ENCODE measurements at regions not wholly inside any gene's neighbourhood (a gene's known extent, or its start where the extent isn't known, plus 50 kb on each side); places are given as distances from the start of the nearest gene placed in this dataset.

- Mint-ChIP-seq H3K4me3 (no peak overlapping the region), H3K4me1 (no peaks in the 10 kb centered on the region), H3K9me3 (peaks cover 0 to 9% of the 10 kb centered on the region in 2 donors), H3K27me3 (no peaks in the 10 kb centered on the region), H3K27ac (no peak overlapping the region)
- DNase-seq (no peak), ATAC-seq (no peak)
These were observed 541.6 kb upstream of the POU3F2 start for GRCh38 chr6:98292810-98293209.

- no peak for ATAC-seq
- peaks cover 0 to 9% of the 10 kb centered on the region in 2 donors for H3K9me3 Mint-ChIP-seq
These were observed 538.7 kb upstream of the POU3F2 start for GRCh38 chr6:98295515-98296175.

DNA sequence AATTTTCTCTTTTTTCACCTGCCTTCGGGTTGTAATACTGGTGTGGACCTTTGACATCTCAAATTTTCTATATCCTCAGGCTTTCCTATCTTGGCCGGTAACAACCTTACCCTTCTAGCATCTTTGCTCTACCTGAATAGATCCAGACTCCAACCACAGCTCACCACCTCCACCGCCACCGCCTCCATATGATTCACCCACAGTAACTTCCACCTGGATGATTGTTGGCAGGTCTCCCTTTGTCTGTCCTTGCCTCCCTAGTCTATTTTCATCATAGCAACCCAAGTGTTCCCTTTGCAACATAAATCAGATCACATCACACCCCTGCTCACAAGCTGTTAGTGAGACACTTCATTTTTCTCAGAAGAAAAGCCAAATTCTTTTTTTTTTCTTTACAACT is 525.8 kb upstream of the POU3F2 start:
- peaks cover 10 to 16% of the 10 kb centered on the region in 2 donors for H3K9me3 Mint-ChIP-seq
- DNase-seq: no peak
- no peak overlapping the region for H3K4me3 Mint-ChIP-seq
- no peaks in the 10 kb centered on the region for H3K27me3 Mint-ChIP-seq
- no peak overlapping the region for H3K27ac Mint-ChIP-seq
- ATAC-seq: no peak
- no peaks in the 10 kb centered on the region for H3K4me1 Mint-ChIP-seq

More at GRCh38 chr6:98295515-98296175, 538.7 kb upstream of the POU3F2 start:
- Mint-ChIP-seq H3K27me3 (no peaks in the 10 kb centered on the region), H3K4me1 (no peaks in the 10 kb centered on the region), H3K27ac (no peak overlapping the region), H3K4me3 (no peak overlapping the region)
- DNase-seq: no peak

DNA sequence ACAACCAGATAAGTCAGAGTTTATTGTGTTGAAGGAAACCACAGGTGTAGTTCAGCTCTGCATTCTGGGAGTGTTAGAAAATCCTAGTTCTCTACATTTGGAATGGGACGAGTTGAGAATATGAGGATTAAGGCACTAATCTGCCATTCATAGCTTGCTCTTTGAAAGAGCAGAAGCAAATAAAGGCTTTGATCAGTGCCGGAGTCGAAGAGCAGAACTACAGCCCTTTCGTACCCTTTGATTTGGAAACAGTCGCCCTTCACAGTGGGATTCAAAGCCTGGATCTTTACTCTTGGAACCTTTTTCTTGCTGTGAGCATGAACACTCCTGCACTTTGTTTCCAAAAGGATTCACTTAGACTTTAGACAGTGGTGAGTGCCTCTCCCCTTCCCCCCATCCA is 523.9 kb upstream of the POU3F2 start:
- no peak for ATAC-seq
- Mint-ChIP-seq H3K27me3 (no peaks in the 10 kb centered on the region), H3K4me3 (no peak overlapping the region), H3K9me3 (peaks cover 8 to 10% of the 10 kb centered on the region in 2 donors), H3K4me1 (no peaks in the 10 kb centered on the region), H3K27ac (no peak overlapping the region)
- no peak for DNase-seq

GRCh38 chr6:98323605-98324004 is 510.8 kb upstream of the POU3F2 start:
- DNase-seq (no peak), ATAC-seq (no peak)
- H3K4me3 Mint-ChIP-seq: no peak overlapping the region
- no peaks in the 10 kb centered on the region for H3K4me1 Mint-ChIP-seq
- H3K9me3 Mint-ChIP-seq: peaks cover 7 to 9% of the 10 kb centered on the region in 2 donors
- no peak overlapping the region for H3K27ac Mint-ChIP-seq
- no peaks in the 10 kb centered on the region for H3K27me3 Mint-ChIP-seq

GRCh38 chr6:98324446-98324845 is 509.9 kb upstream of the POU3F2 start:
- no peak overlapping the region for H3K27ac Mint-ChIP-seq
- peaks cover 8 to 9% of the 10 kb centered on the region in 2 donors for H3K9me3 Mint-ChIP-seq
- H3K4me1 Mint-ChIP-seq: no peaks in the 10 kb centered on the region
- H3K27me3 Mint-ChIP-seq: no peaks in the 10 kb centered on the region
- no peak for ATAC-seq
- H3K4me3 Mint-ChIP-seq: no peak overlapping the region
- DNase-seq: no peak

- Mint-ChIP-seq H3K9me3 (peaks cover 8 to 9% of the 10 kb centered on the region in 2 donors), H3K27me3 (no peaks in the 10 kb centered on the region), H3K27ac (no peak overlapping the region), H3K4me1 (no peaks in the 10 kb centered on the region), H3K4me3 (no peak overlapping the region)
- DNase-seq (no peak), ATAC-seq (no peak)
These were observed 509.0 kb upstream of the POU3F2 start for GRCh38 chr6:98325366-98325765.

- H3K27me3 Mint-ChIP-seq: no peaks in the 10 kb centered on the region
- no peak overlapping the region for H3K27ac Mint-ChIP-seq
- no peak for ATAC-seq
- no peak overlapping the region for H3K4me3 Mint-ChIP-seq
- no peak for DNase-seq
- peaks cover 3 to 4% of the 10 kb centered on the region in 2 donors for H3K9me3 Mint-ChIP-seq
- no peaks in the 10 kb centered on the region for H3K4me1 Mint-ChIP-seq
These were observed 501.1 kb upstream of the POU3F2 start for GRCh38 chr6:98333273-98333672.

DNA sequence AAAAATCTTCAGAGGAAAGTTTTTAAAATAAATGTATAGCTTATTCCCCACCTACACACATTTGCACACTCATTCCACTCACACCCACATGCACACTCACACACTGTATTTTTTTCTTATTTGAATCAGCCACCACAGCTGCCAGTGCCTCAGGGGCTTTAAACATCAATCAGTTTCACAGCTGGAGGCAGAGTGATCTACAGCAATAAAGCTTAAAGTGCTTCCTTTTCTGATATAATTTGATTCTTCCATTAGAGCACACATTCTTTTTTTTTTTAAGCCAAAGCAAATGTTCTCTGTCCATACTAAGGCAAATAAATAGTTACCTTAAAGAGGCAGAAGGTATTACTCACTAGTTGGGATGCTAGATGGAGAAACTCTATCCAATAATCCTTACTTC is 498.8 kb upstream of the POU3F2 start:
- DNase-seq (no peak), ATAC-seq (no peak)
- Mint-ChIP-seq H3K27me3 (no peaks in the 10 kb centered on the region), H3K9me3 (peaks cover 0 to 4% of the 10 kb centered on the region in 2 donors), H3K27ac (no peak overlapping the region), H3K4me3 (no peak overlapping the region), H3K4me1 (no peaks in the 10 kb centered on the region)

- Mint-ChIP-seq H3K9me3 (peaks cover 0 to 4% of the 10 kb centered on the region in 2 donors), H3K27ac (no peak overlapping the region), H3K4me3 (no peak overlapping the region), H3K27me3 (no peaks in the 10 kb centered on the region), H3K4me1 (no peaks in the 10 kb centered on the region)
- no peak for ATAC-seq
- DNase-seq: no peak
These were observed 494.9 kb upstream of the POU3F2 start for GRCh38 chr6:98339506-98339905.

DNA sequence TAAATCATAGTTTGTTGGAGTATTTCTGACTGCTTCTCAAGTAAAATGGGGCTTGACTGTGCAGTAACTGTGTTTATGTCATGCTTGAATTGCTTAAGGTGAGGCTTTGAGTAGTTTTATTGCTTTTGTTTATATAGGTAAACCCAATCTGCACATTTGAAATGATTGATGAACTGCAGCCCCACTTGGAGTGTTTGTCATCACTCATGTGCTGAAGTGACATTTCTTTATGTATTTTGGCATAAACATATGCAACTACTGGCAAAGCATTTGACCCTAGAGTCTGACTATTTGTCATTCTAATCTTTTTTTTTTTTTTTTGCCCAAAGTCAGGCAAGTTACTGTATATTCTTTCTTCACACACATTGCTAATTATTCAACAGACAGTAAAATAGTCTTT is 491.4 kb upstream of the POU3F2 start:
- no peak overlapping the region for H3K27ac Mint-ChIP-seq
- DNase-seq (no peak), ATAC-seq (no peak)
- H3K4me1 Mint-ChIP-seq: no peaks in the 10 kb centered on the region
- H3K9me3 Mint-ChIP-seq: peaks cover 0 to 4% of the 10 kb centered on the region in 2 donors
- H3K27me3 Mint-ChIP-seq: no peaks in the 10 kb centered on the region
- H3K4me3 Mint-ChIP-seq: no peak overlapping the region

DNA sequence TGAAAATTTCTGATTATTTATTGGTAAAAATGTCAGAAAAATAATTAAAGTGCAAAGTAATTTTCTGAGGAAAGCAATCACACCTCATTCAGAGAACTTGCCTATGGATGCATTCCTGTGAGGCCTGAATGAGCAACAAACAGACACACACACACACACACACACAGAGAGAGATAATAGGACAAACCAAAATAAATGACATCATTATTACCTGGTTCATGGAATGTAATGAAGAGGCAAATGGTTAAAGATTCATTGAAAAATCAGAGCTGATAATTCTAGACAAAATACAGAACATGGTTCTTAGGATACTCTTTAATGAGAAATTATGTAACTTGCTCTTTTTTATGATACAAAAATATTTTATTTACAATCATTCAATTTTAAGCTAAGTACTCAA is 490.6 kb upstream of the POU3F2 start:
- Mint-ChIP-seq H3K27me3 (no peaks in the 10 kb centered on the region), H3K27ac (no peak overlapping the region), H3K4me1 (no peaks in the 10 kb centered on the region), H3K9me3 (no peaks in the 10 kb centered on the region), H3K4me3 (no peak overlapping the region)
- ATAC-seq (no peak), DNase-seq (no peak)

- DNase-seq (no peak), ATAC-seq (no peak)
- no peak overlapping the region for H3K27ac Mint-ChIP-seq
- H3K9me3 Mint-ChIP-seq: no peaks in the 10 kb centered on the region
- no peak overlapping the region for H3K4me3 Mint-ChIP-seq
- no peaks in the 10 kb centered on the region for H3K27me3 Mint-ChIP-seq
- H3K4me1 Mint-ChIP-seq: no peaks in the 10 kb centered on the region
These were observed 482.0 kb upstream of the POU3F2 start for GRCh38 chr6:98352348-98352747.

DNA sequence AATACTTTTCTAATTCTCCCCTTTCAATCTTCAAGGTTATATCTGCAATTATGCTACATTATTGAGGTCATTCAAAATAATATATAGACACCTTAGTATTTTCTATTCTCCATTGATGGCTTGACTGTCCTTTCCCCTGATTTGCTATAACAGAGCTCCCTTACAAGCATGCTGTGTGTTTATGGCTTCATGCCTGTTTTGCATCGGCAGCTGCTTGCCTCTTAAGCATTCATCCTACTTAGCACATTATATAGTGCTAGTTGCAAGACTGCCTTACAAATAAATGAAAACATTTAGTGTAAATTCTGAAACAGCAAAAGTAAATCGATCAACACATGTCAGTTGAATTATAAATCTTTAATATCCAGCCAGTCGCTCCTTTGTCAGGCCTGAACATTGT is 476.2 kb upstream of the POU3F2 start:
- Mint-ChIP-seq H3K4me3 (no peak overlapping the region), H3K9me3 (no peaks in the 10 kb centered on the region), H3K4me1 (no peaks in the 10 kb centered on the region), H3K27me3 (no peaks in the 10 kb centered on the region), H3K27ac (no peak overlapping the region)
- ATAC-seq (no peak), DNase-seq (no peak)

DNA sequence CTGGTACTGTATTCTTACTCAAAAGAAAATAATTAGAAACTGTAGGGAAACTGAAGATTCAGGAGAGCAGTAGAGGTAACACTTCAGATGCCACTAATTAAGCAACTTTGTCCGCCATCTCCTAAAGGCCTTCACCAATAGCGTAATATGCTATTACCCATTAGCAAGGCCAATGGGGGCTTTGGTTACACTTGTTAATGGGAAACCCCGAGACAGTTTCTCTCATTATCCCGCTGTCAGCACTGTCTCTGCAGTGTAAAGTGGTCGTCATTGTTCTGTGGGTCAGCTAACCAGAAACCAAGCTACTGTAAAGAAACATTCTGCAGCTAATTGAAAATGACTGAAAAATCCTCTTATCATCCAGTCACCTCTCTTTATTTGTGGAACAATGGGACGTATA is 468.0 kb upstream of the POU3F2 start:
- H3K4me1 Mint-ChIP-seq: no peaks in the 10 kb centered on the region
- no peaks in the 10 kb centered on the region for H3K27me3 Mint-ChIP-seq
- H3K4me3 Mint-ChIP-seq: no peak overlapping the region
- ATAC-seq (no peak), DNase-seq (no peak)
- no peak overlapping the region for H3K27ac Mint-ChIP-seq
- peaks cover 5 to 16% of the 10 kb centered on the region in 2 donors for H3K9me3 Mint-ChIP-seq

DNA sequence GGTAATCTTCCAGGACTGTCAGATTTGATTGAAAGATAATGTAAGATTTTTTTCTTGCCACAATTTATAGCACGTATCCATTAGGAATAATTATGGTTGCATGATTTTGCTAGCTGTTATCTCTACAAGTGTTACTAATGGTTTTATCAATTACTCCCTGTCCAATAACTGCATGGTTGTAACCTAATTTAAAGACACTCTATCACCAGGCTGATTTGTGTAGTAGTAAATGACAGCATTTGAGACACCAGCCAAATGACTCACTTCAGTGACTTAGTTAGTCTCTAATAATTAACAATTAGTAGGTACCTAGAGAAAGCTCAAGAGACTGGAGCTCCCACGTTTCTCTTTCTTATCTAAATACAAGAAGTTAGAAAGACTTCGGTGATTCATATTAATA is 453.8 kb upstream of the POU3F2 start:
- peaks cover 0 to 7% of the 10 kb centered on the region in 2 donors for H3K9me3 Mint-ChIP-seq
- DNase-seq: no peak
- ATAC-seq: no peak
- no peaks in the 10 kb centered on the region for H3K4me1 Mint-ChIP-seq
- no peak overlapping the region for H3K27ac Mint-ChIP-seq
- H3K27me3 Mint-ChIP-seq: no peaks in the 10 kb centered on the region
- H3K4me3 Mint-ChIP-seq: no peak overlapping the region

GRCh38 chr6:98382246-98382645 is 452.1 kb upstream of the POU3F2 start:
- no peaks in the 10 kb centered on the region for H3K4me1 Mint-ChIP-seq
- H3K27ac Mint-ChIP-seq: no peak overlapping the region
- no peaks in the 10 kb centered on the region for H3K27me3 Mint-ChIP-seq
- ATAC-seq (no peak), DNase-seq (no peak)
- H3K9me3 Mint-ChIP-seq: peaks cover 0 to 7% of the 10 kb centered on the region in 2 donors
- no peak overlapping the region for H3K4me3 Mint-ChIP-seq

Measured in stimulated activated naive CD8-positive, alpha-beta T cell treated with anti-CD3 and anti-CD28 coated beads, Interleukin-15, amount 100 ng/mL, for 72 hours (primary cell).